Gastrocnemius medialis (tissue), 4 donors: ENCODE measurements at regions not wholly inside any gene's neighbourhood (a gene's known extent, or its start where the extent isn't known, plus 50 kb on each side); places are given as distances from the start of the nearest gene placed in this dataset.

Experiments
- CTCF ChIP-seq, 5 experiments: fragments of 450-650 bp in 3 of 5; fragments of 200-600 bp in 2 of 5; sonication (generic) in 2 of 5; IDR thresholded peaks in 4 of 5; conservative IDR thresholded peaks in 1 of 5; 1 replicate in 4 of 5; 2 replicates in 1 of 5; pipeline ENCODE4 v1.5.1; 2016 to 2019; ENCODE audit warnings: antibody characterized with exemption in 5 of 5, mild to moderate bottlenecking in 3 of 5, moderate library complexity in 3 of 5
- POLR2A ChIP-seq, 2 donors: fragments of 450-650 bp; IDR thresholded peaks; one replicate each; pipeline ENCODE4 v1.6.1; 2017; ENCODE audit warnings: antibody characterized with exemption in 2 of 2, mild to moderate bottlenecking in 2 of 2, moderate library complexity in 2 of 2

GRCh38 chr4:20445933-20446723 lies 194.4 kb downstream of the SLIT2 start:
- no peak for TF ChIP-seq CTCF (IDR thresholded peaks at IDR 0.05 in 4 of 5, conservative IDR thresholded peaks at IDR 0.05 in 1 of 5)
- TF ChIP-seq POLR2A (IDR thresholded peaks at IDR 0.05) = no peak
